Activated CD4-positive, CD25-positive, alpha-beta regulatory T cell (primary cell): ENCODE measurements at regions not wholly inside any gene's neighbourhood (a gene's known extent, or its start where the extent isn't known, plus 50 kb on each side); places are given as distances from the start of the nearest gene placed in this dataset.
"Not testable (repeated sequence)": the region's sequence is repeated elsewhere in the genome, so short reads cannot be mapped to it uniquely, and the experiment has no call there.

Source experiments
- DNase-seq, 4 experiments: peaks; one replicate each; lab custom pipeline; 2025; lab: John Stamatoyannopoulos, UW

- no peak for DNase-seq
These were observed 84.7 kb downstream of the URB2 start for GRCh38 chr1:229710746-229711145.

DNA sequence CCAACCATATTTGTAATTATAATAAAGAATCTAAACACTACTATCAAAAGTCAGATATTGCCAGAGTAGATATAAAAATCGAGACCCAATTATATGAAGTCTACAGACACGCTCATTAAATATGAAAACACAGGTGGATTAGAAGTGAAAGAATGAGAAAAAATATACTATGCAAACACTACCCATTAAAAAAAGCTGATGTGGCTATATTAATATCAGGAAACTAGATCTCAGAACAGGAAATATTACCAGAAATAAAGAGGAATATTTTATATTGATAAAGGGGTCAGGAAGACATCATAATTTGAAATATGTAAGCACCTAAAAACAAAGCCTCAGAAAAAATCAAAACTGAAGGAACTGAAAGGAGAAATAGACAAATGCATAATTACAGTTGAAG lies 88.3 kb downstream of the URB2 start:
- no peak for DNase-seq

- peak in 1 of 4 experiments; percentile 1 for DNase-seq
These were observed 89.0 kb downstream of the URB2 start for GRCh38 chr1:229714964-229715603.

- no peak for DNase-seq
These were observed 90.0 kb downstream of the URB2 start for GRCh38 chr1:229716069-229716468.

- DNase-seq, result no peak
These were observed 90.7 kb downstream of the URB2 start for GRCh38 chr1:229716704-229717103.

GRCh38 chr1:229717786-229718576 lies 91.9 kb downstream of the URB2 start:
- no peak for DNase-seq

GRCh38 chr1:229726061-229726460 lies 100.0 kb downstream of the URB2 start:
- no peak for DNase-seq

GRCh38 chr1:229729916-229730315 lies 103.9 kb downstream of the URB2 start:
- no peak for DNase-seq

DNA sequence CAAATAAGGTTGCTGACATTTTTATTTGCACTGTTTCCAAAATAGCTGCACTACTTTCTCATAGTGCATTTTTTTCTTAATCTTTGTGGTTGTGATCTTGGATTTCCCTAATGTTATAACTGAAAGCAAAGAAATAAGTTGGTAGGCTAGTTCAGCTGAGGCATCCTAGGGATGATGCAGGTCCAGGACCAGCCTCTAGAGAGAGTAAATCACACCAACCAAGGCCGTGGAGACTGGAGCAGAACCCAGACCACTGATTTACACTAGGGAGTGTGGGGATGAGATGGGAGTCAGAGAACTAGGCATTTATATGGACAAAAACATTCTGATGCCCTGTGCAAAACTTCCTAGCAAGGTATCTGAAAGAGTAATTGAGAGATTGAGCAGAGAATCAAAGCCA lies 104.5 kb downstream of the URB2 start:
- DNase-seq, result no peak

DNA sequence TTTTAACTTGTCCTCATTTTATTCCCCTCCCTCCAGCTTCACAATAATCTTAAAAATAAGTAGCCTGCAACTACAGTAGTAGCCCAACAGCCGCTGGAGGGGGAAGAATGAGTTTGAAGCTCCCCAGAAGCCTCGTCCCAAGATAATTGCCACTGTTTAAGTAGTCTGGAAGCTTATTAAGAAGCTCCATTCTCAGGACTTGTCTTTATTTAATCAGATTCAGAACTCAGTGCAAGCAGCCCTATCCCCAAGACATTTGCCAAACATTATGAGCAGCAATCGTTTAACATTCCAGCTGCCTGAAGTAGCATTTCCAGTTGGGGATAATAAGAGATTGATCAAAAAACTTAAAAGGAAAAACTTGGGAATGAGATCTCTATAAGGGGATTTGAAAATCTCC lies 106.0 kb downstream of the URB2 start:
- no peak for DNase-seq

GRCh38 chr1:229736376-229736775 lies 110.3 kb downstream of the URB2 start:
- no peak for DNase-seq

- not testable (repeated sequence) for DNase-seq
These were observed 116.6 kb downstream of the URB2 start for GRCh38 chr1:229742614-229743013.

GRCh38 chr1:229749992-229750391 lies 123.9 kb downstream of the URB2 start:
- DNase-seq, result no peak

GRCh38 chr1:229751610-229752009 lies 125.6 kb downstream of the URB2 start:
- DNase-seq, result no peak

- DNase-seq, result no peak
These were observed 126.6 kb downstream of the URB2 start for GRCh38 chr1:229752679-229753078.

DNA sequence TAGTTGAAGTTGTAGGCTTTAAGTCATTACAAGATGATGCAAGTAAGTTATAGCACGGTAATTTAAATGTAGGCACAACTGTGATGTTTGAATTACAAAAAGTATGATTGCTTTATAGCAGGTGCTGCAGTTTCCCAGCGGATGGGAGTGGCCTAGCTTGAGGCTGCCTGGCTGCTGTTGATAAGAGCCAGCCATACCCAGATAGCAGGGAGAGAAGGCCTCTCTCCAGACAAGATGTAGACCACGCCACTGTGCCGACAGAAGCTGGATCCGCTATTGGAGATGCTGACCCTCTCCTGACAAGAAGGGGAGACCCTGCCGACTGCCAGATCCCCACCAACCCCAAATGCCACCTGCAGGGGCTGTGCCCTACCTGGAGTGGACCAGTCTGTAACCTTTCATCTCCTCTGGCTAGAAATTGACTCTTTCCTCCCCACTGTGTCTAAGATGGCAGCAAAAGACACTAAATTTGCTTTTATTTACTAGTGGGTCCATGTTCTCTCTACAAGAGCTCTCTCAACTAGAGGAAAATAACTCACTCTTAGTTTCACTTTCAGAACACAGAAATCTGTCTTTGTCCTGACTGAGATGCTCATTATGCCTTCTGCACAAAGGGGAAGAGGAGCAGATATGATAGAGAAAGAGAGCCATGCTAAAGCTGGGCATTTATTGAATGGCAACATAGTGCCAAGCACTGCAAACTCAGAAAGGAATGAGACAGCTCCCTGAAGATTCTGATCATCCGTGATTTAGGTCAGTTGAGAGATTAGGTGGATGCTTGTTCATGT lies 127.9 kb downstream of the URB2 start:
- DNase-seq, result no peak

GRCh38 chr1:229756666-229757065 lies 130.6 kb downstream of the URB2 start:
- DNase-seq, result no peak

GRCh38 chr1:229757226-229757625 lies 131.2 kb downstream of the URB2 start:
- no peak for DNase-seq

GRCh38 chr1:229758101-229759036 lies 132.3 kb downstream of the URB2 start:
- DNase-seq, result no peak

GRCh38 chr1:229759037-229759435 lies 133.0 kb downstream of the URB2 start:
- no peak for DNase-seq

DNA sequence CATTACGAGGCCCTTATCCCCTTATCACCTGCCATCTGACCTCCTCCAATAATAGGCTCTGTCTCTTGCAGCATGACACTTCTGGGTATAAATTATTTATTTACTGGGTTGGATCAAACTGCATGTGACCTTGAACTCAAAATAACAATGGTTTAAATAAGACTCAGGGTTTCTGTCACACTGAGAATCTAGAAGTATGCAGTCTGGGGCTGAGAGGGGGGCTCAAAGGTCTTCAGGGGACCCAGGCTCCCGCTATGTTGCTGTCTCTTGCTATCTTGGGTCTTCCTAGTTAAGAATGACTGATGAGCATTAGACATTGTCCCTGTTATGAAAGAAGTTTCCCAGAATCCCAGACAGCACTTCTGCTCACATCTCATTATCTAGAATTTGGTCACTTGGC lies 133.5 kb downstream of the URB2 start:
- no peak for DNase-seq
